GM18519 (cell line): ENCODE measurements at regions not wholly inside any gene's neighbourhood (a gene's known extent, or its start where the extent isn't known, plus 50 kb on each side); places are given as distances from the start of the nearest gene placed in this dataset.
"Not testable (repeated sequence)": the region's sequence is repeated elsewhere in the genome, so short reads cannot be mapped to it uniquely, and the experiment has no call there.

Experiments
- ATAC-seq: cut with Tn5 transposase; IDR thresholded peaks from one replicate; pipeline ENCODE4 v1.9.1; 2021; ENCODE audit warnings: mild to moderate bottlenecking, moderate library complexity; ENCODE audit not compliant: unreplicated experiment, low FRiP score

DNA sequence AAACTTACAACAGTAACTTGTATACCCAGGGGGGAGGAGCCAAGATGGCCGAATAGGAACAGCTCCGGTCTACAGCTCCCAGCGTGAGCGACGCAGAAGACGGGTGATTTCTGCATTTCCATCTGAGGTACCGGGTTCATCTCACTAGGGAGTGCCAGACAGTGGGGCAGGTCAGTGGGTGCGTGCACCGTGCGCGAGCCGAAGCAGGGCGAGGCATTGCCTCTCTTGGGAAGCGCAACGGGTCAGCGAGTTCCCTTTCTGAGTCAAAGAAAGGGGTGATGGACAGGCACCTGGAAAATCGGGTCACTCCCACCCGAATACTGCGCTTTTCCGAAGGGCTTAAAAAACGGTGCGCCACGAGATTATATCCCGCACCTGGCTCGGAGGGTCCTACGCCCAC, 278.8 kb downstream of the FAM47B start:
- not testable (repeated sequence) for ATAC-seq

DNA sequence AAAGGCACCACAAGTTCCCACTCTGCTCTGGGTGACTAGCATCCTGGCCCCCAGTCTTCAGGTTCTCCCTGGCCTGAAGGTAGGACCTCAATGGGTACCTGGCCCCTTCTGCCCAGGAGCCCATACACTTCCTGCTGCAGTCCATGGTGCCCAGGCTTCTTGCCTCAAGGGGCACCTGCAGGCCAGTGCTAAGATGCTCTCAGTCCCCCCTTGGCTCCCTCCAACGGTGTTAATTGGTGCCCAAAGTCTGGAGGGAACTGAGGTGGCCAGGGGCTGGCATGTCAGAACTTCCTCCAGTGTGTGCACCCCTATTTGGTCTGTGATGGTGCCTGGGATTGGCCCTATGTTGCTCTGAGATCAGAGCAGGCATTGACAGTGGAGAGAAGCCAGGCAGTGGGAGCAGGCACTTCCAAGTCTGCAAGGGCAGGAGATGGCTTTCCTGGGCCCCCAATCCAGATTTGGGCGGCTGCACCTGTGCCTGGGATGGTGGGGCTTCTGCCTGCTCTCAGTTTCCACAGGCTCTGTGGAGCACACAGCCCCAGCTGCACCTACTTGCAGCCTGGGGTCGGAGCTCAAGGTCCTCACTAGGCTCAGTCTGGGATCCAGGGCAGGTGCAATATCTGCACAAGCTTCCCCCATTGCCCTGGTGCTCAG, 301.6 kb downstream of the FAM47B start:
- ATAC-seq: no peak

DNA sequence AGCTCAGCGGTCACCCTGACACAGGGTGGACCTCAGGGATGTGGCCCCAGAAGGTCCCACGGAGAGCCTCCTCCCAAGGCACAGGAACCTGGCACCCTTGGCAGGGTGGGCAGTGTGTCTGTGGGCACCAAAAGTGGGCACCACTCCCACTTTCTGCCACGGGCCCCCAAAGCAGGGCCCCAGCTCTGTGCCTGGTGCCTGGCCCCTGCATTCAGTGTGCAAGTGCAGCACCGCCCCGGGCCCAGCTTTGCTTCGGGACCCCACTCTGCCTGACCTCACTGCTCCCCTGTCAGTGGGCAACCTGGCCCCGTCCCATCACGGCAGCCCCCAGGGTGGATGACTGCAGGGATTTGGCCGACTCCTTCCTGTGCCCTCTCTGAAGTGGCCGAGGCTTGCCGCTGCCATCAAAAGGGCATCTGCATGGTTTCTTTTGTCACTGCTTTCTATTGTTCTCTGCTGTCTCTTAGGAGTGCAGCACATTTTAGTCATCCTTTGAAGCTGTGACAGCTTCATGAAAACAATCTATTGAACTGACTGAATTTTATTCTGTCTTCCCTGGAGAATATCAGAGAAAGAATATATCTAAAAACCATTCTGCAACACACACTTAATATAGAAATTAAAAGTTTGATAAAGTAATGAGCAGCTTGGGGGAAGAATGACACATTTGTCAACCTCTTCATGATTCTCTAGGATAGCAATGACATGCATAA, 302.4 kb downstream of the FAM47B start:
- no peak for ATAC-seq

DNA sequence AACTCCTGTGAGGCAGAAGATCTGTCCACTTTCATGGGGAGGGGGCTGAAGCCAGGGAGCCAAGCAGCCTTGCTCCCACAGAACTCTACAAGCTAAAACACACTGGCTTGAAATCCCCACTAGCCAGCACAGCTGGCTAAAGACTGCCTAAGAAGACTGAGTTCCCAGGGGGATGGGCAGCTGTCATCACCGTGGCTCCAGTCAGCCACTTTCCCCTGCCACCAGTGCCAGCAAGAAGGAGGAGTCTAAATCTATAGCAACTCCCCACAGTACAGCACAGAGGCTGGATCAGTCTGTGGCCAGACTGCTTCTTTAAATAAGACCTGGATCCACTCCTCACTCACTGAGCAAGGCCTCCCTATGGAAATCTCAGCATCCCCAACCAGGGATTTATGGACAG, 308.6 kb downstream of the FAM47B start:
- no peak for ATAC-seq

DNA sequence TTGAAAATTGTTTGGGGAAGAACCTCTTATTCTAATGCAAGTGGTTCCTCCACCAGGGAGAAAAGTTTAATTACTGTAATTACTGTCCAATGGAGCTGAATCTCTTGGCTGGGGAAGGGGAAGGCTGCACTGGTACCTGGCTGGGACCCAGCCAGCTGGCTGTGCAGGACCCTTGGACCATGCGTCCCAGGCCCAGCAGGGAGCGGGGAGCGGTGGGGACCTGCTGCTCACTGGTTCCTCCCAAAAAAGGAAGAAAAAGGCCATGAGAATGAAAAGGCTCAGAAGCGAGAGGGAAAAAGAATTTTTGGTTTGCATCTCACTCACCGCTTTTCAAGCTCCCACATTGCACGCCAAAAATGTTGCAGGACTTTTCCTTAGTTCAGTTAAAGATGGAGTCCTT, 333.5 kb downstream of the FAM47B start:
- ATAC-seq: no peak

DNA sequence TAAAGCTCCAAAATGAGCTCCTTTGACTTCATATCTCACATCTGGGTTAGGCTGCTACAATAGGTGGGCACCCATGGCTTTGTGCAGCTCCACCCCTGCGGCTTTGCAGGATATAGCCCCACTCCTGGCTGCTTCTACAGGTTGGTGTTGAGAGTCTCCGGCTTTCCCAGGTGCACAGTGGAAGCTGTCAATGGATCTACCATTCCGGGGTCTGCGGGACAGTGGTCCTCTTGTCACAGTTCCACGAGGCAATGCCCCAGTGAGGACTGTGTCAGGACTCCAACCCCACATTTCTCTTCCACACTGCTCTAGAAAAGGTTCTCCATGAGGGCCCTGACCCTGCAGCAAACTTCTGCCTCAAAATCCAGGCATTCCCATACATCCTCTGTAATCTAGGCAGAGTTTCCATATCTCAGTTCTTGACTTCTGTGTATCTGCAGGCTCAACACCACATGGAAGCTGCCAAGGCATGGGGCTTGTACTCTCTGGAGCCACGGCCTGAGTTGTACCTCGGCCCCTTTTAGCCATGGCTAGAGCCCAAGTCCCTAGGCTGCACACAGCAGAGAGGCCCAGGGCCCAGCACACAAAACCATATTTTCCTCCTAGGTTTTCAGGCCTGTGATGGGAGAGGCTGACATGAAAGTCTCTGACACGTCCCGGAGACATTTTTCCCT, 342.8 kb downstream of the FAM47B start:
- no peak for ATAC-seq

DNA sequence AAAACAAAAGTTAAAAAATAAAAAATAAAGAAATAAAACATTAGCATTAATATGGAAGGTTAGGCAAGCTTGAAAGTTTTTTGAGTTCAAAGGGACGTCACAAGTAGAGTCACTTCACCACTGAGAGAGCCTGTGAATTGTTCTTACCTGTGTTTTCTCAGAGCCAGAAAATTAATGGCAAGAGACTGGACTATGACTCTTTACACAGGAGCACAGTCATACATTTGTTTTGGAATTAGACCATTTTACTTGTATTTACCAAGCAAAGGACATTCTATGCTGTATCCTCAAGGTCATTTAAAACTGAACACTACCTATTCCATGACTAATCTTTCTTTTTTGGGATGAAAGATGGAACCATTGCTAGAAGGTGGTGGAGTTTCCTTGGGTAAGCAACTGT, 346.1 kb downstream of the FAM47B start:
- no peak for ATAC-seq

DNA sequence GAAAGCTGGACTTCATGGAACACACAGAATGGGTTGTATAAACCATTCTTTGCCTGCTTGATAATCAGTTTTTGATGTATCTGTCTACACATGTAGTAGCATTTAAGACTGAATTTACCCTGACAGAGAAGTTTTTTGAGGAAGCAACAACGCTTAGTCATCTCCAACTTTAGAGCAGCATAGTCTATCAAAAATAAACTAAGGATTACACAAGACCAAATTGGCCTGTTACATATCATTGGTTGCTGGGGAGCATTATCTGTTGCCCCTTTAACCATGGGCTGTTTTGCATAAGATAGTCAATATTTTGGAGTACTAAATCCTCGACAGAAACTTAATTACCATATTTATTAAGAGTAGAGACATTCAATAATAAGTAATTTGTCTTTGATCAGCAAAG, 347.4 kb downstream of the FAM47B start:
- ATAC-seq: no peak

DNA sequence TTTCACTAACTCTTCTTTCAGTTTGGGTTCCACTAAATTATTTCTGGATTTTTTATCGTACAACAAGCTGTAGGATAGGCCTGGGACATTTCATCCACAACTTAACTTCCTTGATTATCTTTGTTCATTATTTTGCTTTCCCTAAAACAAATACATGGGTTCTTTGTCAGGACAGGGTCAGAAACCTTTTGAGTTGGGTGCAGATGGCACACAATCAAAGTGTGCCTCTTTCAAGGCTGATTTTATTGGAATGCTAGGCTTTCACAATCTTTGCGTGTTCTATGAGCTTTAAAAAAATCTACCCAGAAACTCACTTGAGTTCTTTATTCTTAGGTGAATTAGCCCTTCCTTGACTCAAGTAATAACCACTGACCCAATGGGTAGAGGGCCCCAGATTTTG, 348.4 kb downstream of the FAM47B start:
- no peak for ATAC-seq

DNA sequence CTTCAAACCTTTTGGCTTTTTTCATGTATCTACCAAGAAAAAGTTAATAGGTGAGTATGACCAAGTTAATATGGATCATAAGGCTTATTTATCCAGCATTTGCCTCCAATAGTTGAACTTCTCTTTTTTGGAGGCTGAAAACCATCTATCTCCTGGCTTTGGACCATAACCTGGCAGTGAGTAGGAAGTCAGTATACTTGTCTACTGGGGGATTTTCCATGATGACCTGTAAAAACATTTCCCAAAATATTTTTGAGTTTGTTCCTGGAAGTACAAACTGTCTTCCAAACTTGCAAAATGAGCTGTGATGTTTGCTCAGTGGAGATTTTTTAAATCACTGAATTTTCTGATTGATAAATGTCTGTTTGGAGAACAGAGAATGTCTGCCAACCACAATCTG, 349.9 kb downstream of the FAM47B start:
- ATAC-seq: no peak

DNA sequence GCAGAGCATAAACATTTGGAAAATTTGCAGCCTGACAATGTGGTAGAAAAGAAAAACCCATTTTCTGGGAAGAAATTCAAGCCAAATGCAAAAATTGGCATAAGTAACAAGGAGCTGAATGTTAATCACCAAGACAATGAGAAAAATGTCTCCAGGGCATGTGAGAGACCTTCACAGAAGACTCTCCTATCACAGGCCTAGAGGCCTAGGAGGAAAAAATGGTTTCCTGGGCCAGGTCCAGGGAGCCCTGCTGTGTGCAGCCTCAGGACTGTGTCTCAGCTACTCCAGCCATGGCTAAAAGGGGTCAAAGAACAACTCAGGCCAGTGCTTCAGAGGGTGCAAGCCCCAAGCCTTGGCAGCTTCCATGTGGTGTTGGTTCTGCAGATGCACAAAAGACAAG, 362.4 kb downstream of the FAM47B start:
- not testable (repeated sequence) for ATAC-seq

DNA sequence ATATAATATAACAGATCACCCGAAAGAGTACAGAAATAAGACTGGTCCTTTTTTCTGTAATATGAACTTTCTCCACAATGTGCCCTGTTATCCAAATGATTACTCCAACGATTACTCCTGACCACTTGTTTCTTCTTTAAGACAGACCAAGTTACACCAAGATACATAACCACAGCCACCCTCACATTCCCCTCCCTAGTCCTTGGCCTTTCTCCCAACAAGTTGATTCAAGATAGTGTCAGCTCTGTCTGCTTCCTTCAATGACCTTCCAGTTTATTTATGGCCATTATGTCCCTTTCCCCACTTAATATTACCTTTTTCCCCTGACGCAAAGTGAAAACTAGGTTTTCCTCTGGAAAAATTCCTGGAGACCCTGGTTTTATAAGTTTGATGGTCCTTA, 397.2 kb downstream of the FAM47B start:
- ATAC-seq: no peak

DNA sequence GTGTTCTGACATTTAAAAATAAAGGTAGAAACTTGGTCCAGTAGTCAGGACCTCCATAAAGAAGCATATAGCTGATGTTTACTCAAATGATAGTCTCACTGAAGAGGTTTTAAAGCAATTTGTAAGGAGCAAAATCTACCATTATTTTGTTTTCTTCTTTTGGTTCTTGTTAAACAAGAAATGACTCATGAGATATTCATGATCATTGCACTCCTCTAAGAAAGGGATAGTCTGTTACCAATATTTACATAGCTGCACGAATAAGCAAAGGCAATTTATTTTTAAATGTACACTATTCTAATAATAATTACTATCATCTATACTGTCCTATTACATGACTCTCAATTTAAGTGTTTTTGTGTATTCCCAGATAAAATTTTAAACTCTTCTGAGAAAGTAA, 397.9 kb downstream of the FAM47B start:
- ATAC-seq: no peak

DNA sequence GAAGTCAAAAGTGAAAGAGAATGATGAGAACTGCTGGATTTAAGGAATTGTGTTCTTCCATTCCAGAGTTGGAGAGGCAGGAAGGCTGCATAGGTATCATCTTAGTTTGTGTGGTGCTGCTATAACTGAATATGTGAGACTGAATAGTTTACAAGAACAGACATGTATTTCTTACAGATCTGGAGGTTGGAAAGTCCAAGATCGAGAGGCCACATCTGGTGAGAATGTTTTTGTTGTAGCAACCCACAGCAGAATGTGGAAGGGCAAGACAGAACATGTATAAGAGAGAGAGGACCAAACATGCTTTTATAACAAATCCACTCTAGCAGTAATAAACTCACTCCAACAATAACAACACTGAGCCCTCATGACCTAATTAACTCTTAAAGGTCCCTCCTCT, 408.6 kb downstream of the FAM47B start:
- no peak for ATAC-seq

DNA sequence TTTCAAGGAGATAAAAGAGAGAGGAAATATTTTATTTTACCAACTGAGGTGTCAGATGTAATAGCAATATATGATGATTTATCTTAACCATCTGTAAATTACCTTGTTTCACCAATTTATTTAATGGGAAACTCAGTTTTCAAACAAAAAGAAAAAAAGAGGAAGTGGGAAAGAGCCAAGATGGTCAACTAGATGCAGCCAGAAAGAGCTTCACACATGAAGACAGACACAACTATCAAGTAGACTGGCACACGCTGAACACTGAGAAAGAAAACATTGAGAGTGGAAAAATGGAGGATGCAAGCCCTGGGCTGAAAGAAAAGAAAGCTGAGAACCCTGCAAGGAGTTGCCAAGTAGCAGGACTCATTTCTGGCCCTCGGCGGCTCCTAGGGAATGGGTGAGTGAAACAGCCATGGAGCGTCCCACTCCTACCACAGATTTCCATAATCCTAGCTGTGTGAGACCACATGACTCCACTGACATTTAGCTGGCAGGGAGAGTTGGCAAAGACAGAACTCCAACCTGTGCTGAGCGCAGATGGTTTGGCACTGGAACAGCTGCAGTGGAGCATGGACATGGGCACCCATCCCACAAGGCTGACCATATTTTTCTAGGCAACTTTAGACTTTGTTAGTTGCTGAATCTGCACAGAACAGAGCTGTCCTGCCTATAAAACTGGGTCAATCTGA, 409.3 kb downstream of the FAM47B start:
- no peak for ATAC-seq

DNA sequence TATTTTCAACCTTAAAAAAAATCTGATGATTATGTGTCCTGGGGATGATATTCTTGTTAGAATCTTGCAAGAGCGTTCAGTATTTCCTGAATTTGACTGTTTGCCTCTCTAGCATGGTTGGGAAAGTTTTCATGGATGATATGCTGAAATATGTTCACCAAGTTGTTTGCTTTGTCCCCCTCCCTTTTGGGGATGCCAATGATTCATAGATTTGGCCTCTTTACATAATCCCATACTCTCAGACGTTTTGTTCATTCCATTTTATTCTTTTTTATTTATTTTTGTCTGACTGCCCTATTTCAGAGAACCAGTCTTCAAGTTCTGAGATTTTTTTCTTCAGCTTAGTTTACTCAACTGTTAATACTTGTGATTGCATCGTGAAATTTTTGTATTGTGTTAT, 415.1 kb downstream of the FAM47B start:
- ATAC-seq: no peak

DNA sequence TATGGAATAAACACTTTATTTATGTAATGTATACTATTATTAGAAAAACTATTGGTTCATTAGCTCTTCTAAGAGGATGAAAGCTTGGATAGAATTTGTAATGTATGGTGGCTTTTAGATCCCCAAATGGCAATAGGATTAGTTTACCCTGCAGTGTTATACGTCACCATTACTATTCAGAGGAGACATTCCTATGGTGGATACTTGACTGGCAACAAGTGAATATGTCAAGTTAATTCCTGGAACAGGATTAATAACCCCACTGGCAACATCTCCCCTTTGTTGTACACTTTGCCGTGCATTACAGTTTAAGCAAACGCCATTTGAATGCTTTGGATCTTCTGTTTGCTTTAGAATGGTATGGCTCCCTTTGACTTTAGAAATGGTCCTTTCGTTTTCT, 420.3 kb downstream of the FAM47B start:
- ATAC-seq: no peak

DNA sequence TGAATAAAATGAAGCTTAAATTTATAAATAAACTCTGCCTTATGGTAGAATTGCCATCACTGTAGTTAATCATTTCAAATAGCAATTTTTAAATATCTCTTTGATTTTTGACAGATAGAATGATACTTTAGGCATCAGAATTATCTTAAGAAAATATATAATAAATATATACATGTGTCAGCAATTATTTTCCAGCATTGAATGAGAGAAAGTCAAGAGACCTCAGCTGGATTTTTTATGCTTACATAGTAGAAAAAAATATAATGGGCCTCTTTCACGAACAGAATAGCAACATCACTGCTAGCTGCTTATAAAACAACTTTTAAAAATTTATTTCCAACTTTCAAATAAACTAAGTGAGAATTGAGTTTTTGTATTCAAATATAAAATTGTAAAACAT, 424.0 kb upstream of the MAGEB16 start:
- ATAC-seq: no peak

DNA sequence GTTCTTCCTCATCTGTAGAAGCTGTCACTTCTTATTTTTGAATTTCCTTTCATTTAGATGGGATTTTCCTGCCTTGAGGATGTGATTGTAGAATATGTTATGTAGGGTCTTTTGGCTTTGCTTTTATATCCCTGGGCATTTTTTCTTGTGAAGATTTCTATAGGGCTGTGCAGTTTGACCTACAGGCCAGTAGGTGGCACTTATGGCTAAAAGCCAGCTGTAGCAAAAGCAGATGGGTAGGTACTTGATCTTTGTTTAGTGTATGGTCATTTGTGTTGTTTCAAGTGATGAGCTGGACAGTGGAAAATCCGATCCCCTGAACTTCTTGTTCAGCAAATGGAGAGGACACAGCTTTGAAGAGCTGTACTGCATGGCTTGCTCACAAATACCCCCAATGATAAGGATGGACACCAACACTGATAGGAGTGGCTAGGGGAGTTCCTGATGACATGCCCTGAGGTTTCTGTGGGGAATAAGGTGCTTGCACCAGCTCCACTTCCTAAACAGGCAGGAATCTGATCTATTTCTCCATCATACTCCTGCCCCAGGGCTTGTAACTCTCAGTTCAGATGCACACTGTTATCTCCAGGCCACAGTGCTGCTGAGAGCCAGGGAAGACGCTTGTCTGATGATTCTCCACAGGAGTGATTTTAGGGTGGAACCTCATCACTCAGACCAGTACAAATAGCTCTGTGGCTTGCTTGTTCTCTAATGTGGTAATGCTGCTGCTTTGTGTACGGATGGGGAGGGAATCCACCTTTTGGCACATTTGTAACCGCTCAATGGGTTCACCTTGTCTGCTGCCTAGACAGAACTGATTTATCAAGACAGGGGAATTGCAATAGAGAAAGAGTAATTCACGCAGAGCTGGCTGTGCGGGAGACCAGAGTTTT, 417.1 kb upstream of the MAGEB16 start:
- ATAC-seq: peak; percentile 76

DNA sequence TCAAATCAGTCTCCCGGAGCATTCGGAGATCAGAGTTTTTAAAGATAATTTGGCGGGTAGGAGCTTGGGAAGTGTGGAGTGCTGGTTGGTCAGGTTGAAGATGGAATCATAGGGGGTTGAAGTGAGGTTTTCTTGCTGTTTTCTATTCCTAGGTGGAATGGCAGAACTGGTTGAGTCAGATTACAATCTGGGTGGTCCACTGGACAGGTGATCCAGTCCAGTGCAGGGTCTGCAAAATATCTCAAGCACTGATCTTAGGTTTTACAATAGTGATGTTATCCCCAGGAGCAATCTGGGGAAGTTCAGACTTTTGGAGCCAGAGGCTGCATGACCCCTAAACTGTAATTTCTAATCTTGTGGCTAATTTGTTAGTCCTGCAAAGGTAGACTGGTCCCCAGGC, 416.4 kb upstream of the MAGEB16 start:
- ATAC-seq: not testable (repeated sequence)
